GM12892 (cell line): ENCODE measurements at regions not wholly inside any gene's neighbourhood (a gene's known extent, or its start where the extent isn't known, plus 50 kb on each side); places are given as distances from the start of the nearest gene placed in this dataset.
"Not testable (repeated sequence)": the region's sequence is repeated elsewhere in the genome, so short reads cannot be mapped to it uniquely, and the experiment has no call there.

ENCODE experiments used
- DNase-seq: peaks from one replicate; pipeline ENCODE4 v3.0.0; 2011; ENCODE audit not compliant: insufficient read length
- FAIRE-seq: peaks from 2 replicates; lab custom pipeline; 2011; peaks lifted over from hg19 to GRCh38; lab: Jason Lieb, UNC
- POLR2A ChIP-seq: IDR thresholded peaks from 2 replicates; pipeline ENCODE4 v1.6.1; 2011; ENCODE audit warnings: low read depth, low read length, control low read depth
- POLR2AphosphoS5 ChIP-seq: IDR thresholded peaks from 2 replicates; pipeline ENCODE4 v1.6.1; 2011; ENCODE audit warnings: low read depth, low read length, control low read depth
- TAF1 ChIP-seq: IDR thresholded peaks from 2 replicates; pipeline ENCODE4 v1.6.1; 2011; ENCODE audit warnings: low read depth, mild to moderate bottlenecking, control low read depth, low read length, borderline replicate concordance

GRCh38 chr7:20532890-20533289 lies 82.6 kb upstream of the ABCB5 start:
- FAIRE-seq (no peak), DNase-seq (no peak)
- TF ChIP-seq POLR2AphosphoS5: no peak
- TF ChIP-seq TAF1: no peak
- no peak for TF ChIP-seq POLR2A

GRCh38 chr7:20534543-20534942 lies 80.9 kb upstream of the ABCB5 start:
- DNase-seq (no peak), FAIRE-seq (no peak)
- TF ChIP-seq POLR2AphosphoS5 (no peak), TAF1 (no peak), POLR2A (no peak)

- no peak for FAIRE-seq
- DNase-seq: no peak
- no peak for TF ChIP-seq POLR2A
- TF ChIP-seq POLR2AphosphoS5: no peak
- TF ChIP-seq TAF1: no peak
Measured at GRCh38 chr7:20535541-20535940, 79.9 kb upstream of the ABCB5 start.

GRCh38 chr7:20539201-20539600 lies 76.3 kb upstream of the ABCB5 start:
- TF ChIP-seq POLR2A (no peak), POLR2AphosphoS5 (no peak), TAF1 (no peak)
- no peak for DNase-seq
- no peak for FAIRE-seq

- FAIRE-seq: peak; percentile 24
- DNase-seq: no peak
- TF ChIP-seq TAF1 (no peak), POLR2AphosphoS5 (no peak), POLR2A (no peak)
Measured at GRCh38 chr7:20541608-20542349, 73.7 kb upstream of the ABCB5 start.

- FAIRE-seq (no peak), DNase-seq (no peak)
- TF ChIP-seq TAF1 (no peak), POLR2AphosphoS5 (no peak), POLR2A (no peak)
Measured at GRCh38 chr7:20542594-20542993, 72.9 kb upstream of the ABCB5 start.

GRCh38 chr7:20543500-20543899 lies 72.0 kb upstream of the ABCB5 start:
- TF ChIP-seq POLR2A: no peak
- no peak for TF ChIP-seq POLR2AphosphoS5
- no peak for TF ChIP-seq TAF1
- DNase-seq (no peak), FAIRE-seq (no peak)

GRCh38 chr7:20545016-20545415 lies 70.5 kb upstream of the ABCB5 start:
- DNase-seq (no peak), FAIRE-seq (no peak)
- TF ChIP-seq POLR2A (no peak), POLR2AphosphoS5 (no peak), TAF1 (no peak)

- FAIRE-seq: not testable (repeated sequence)
Measured at GRCh38 chr7:20546958-20547357, 68.5 kb upstream of the ABCB5 start.

GRCh38 chr7:20554072-20554471 lies 61.4 kb upstream of the ABCB5 start:
- FAIRE-seq (no peak), DNase-seq (no peak)
- TF ChIP-seq TAF1 (no peak), POLR2AphosphoS5 (no peak), POLR2A (no peak)

More at GRCh38 chr7:20546958-20547357, 68.5 kb upstream of the ABCB5 start:
- not testable (repeated sequence) for DNase-seq

GRCh38 chr7:20556091-20556490 lies 59.4 kb upstream of the ABCB5 start:
- no peak for FAIRE-seq
- TF ChIP-seq POLR2AphosphoS5 (no peak), POLR2A (no peak), TAF1 (no peak)
- DNase-seq: no peak

- TF ChIP-seq POLR2AphosphoS5: no peak
- FAIRE-seq (no peak), DNase-seq (no peak)
Measured at GRCh38 chr7:20557116-20557515, 58.4 kb upstream of the ABCB5 start.
